GM21529 (cell line): ENCODE measurements at regions not wholly inside any gene's neighbourhood (a gene's known extent, or its start where the extent isn't known, plus 50 kb on each side); places are given as distances from the start of the nearest gene placed in this dataset.
"Not testable (repeated sequence)": the region's sequence is repeated elsewhere in the genome, so short reads cannot be mapped to it uniquely, and the experiment has no call there.

Source experiments
- ATAC-seq: cut with Tn5 transposase; IDR thresholded peaks from one replicate; pipeline ENCODE4 v1.9.1; 2021; ENCODE audit not compliant: unreplicated experiment

GRCh38 chr4:151519728-151520415 lies 110.9 kb downstream of the FHIP1A start:
- no peak for ATAC-seq

- ATAC-seq, result no peak
Observed at GRCh38 chr4:151522866-151523519, 114.0 kb downstream of the FHIP1A start.

GRCh38 chr4:151524610-151525009 lies 115.6 kb downstream of the FHIP1A start:
- no peak for ATAC-seq

- ATAC-seq, result not testable (repeated sequence)
Observed at GRCh38 chr4:151526489-151526888, 117.5 kb downstream of the FHIP1A start.

GRCh38 chr4:151527699-151528098 lies 118.7 kb downstream of the FHIP1A start:
- ATAC-seq, result no peak

GRCh38 chr4:151529187-151529586 lies 120.2 kb downstream of the FHIP1A start:
- no peak for ATAC-seq

- no peak for ATAC-seq
Observed at GRCh38 chr4:151530230-151530629, 121.3 kb downstream of the FHIP1A start.

- ATAC-seq, result no peak
Observed at GRCh38 chr4:151530783-151531182, 121.8 kb downstream of the FHIP1A start.

GRCh38 chr4:151532001-151532708 lies 123.2 kb downstream of the FHIP1A start:
- no peak for ATAC-seq

- no peak for ATAC-seq
Observed at GRCh38 chr4:151534195-151534594, 125.2 kb downstream of the FHIP1A start.

- ATAC-seq, result no peak
Observed at GRCh38 chr4:151535366-151535765, 126.4 kb downstream of the FHIP1A start.

GRCh38 chr4:151537687-151538086 lies 128.7 kb downstream of the FHIP1A start:
- ATAC-seq, result no peak

GRCh38 chr4:151538963-151539362 lies 130.0 kb downstream of the FHIP1A start:
- no peak for ATAC-seq

GRCh38 chr4:151540728-151541388 lies 131.9 kb downstream of the FHIP1A start:
- no peak for ATAC-seq

- ATAC-seq, result no peak
Observed at GRCh38 chr4:151541389-151542071, 132.6 kb downstream of the FHIP1A start.

- no peak for ATAC-seq
Observed at GRCh38 chr4:151548708-151549107, 139.7 kb downstream of the FHIP1A start.

GRCh38 chr4:151549378-151549777 lies 140.4 kb downstream of the FHIP1A start:
- ATAC-seq, result not testable (repeated sequence)

GRCh38 chr4:151553874-151554273 lies 144.9 kb downstream of the FHIP1A start:
- ATAC-seq, result no peak

GRCh38 chr4:151555151-151555945 lies 146.4 kb downstream of the FHIP1A start:
- no peak for ATAC-seq

GRCh38 chr4:151558496-151559113 lies 149.6 kb downstream of the FHIP1A start:
- ATAC-seq, result no peak
